ENCODE measurements at regions not wholly inside any gene's neighbourhood (a gene's known extent, or its start where the extent isn't known, plus 50 kb on each side); places are given as distances from the start of the nearest gene placed in this dataset. TPM values are rescaled to one million over a fixed set of nuclear protein-coding genes. Genes with fewer than 3 reads are reported as not detected.

DNA sequence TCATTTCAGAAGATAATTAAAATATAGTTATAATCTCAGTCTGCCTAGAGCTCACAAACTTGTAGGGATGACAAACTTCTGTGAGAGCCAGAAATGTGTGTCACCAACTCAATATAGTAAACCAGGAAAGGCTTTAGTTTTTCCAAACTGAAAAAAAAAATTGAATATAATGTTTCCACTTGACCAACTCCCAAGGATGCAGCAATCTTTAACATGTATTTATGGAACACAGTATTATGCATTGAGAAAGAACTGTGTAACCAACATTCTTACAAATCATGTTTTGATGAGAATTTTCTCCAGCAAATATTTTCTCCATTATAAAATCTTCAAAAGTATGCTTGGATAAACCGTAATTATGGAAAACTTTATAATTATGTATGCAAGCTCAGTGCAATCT lies 50.1 kb upstream of the KLF12 start:
- DNase-seq (ENCODE audit: low read depth) = no peak
- no peak overlapping the region for H3K4me3 ChIP-seq (ENCODE audit: low read depth, low read length)
- TF ChIP-seq, protein P1, sequence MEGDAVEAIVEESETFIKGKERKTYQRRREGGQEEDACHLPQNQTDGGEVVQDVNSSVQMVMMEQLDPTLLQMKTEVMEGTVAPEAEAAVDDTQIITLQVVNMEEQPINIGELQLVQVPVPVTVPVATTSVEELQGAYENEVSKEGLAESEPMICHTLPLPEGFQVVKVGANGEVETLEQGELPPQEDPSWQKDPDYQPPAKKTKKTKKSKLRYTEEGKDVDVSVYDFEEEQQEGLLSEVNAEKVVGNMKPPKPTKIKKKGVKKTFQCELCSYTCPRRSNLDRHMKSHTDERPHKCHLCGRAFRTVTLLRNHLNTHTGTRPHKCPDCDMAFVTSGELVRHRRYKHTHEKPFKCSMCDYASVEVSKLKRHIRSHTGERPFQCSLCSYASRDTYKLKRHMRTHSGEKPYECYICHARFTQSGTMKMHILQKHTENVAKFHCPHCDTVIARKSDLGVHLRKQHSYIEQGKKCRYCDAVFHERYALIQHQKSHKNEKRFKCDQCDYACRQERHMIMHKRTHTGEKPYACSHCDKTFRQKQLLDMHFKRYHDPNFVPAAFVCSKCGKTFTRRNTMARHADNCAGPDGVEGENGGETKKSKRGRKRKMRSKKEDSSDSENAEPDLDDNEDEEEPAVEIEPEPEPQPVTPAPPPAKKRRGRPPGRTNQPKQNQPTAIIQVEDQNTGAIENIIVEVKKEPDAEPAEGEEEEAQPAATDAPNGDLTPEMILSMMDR (IDR thresholded peaks at IDR 0.05; ENCODE audit: insufficient read depth, low read depth, low read length) = no peak

Small RNAs in the stretch of these regions (small RNA-seq; reads per million reads assigned to genes)
- not detected for gene RNU6-38P
- gene RNY1P5 = not detected

All from fibroblast of villous mesenchyme (primary cell).